GM12878 (cell line): ENCODE measurements at regions not wholly inside any gene's neighbourhood (a gene's known extent, or its start where the extent isn't known, plus 50 kb on each side); places are given as distances from the start of the nearest gene placed in this dataset.

Source experiments
- ATAC-seq: fragments of 200-7000 bp; cut with Tn5 transposase; 3 replicates; pipeline ENCODE4 v1.9.1; 2020; ENCODE audit warnings: mild to moderate bottlenecking, moderate library complexity
- BruUV-seq: library from RNA; stranded (reverse); fragments of 400-500 nt; replicated peaks from 2 replicates; lab custom pipeline; 2021; lab: Mats Ljungman, UMichigan
- CTCF ChIA-PET: fragments of 300-600 bp; sonication (Branson Sonifier 250); formaldehyde crosslinking; extraction: SDS; loops from one replicate; lab custom pipeline; 2021; ENCODE audit warnings: inconsistent platforms; lab: Yijun Ruan, JAX
- POLR2A ChIA-PET: fragments of 350-600 bp; formaldehyde crosslinking; extraction: SDS; loops from one replicate; lab custom pipeline; 2021; ENCODE audit warnings: inconsistent platforms; lab: Charles Lee
- RAD21 ChIA-PET: fragments of 300-600 bp; sonication (Branson Sonifier 250); formaldehyde crosslinking; loops from one replicate; lab custom pipeline; 2023; ENCODE audit warnings: antibody characterized with exemption; ENCODE audit not compliant: unreplicated experiment; lab: Charles Lee
- SMC1A ChIA-PET: fragments of 300-600 bp; sonication (Branson Sonifier 250); formaldehyde crosslinking; loops from one replicate; lab custom pipeline; 2023; ENCODE audit not compliant: unreplicated experiment, uncharacterized antibody; lab: Charles Lee
- DNase-seq: peaks from one replicate; pipeline ENCODE4 v3.0.0-alpha.2; 2011; ENCODE audit warnings: low read depth, low spot score
- FAIRE-seq: peaks from 3 replicates; lab custom pipeline; 2011; peaks lifted over from hg19 to GRCh38; lab: Jason Lieb, UNC
- H2AFZ ChIP-seq: 2 replicates; pipeline ENCODE4 v1.6.0; 2011; ENCODE audit warnings: low read depth, low read length, control low read depth; ENCODE audit not compliant: control insufficient read depth
- H3K27ac ChIP-seq: 2 replicates; pipeline ENCODE4 v1.5.1; 2011; ENCODE audit warnings: control low read depth; ENCODE audit not compliant: control insufficient read depth, insufficient read depth
- H3K27me3 ChIP-seq, 2 experiments: replicated peaks in 1 of 2; 2 replicates each; pipeline versions ENCODE4 v1.6.0 to v1.6.1; 2011; ENCODE audit warnings: low read length in 1 of 2; ENCODE audit not compliant: control insufficient read depth in 2 of 2, insufficient read depth in 2 of 2
- H3K36me3 ChIP-seq, 2 experiments: 2 replicates each; pipeline ENCODE4 v1.5.1; 2011; ENCODE audit warnings: low read length in 1 of 2; ENCODE audit not compliant: control insufficient read depth in 2 of 2, insufficient read depth in 2 of 2
- H3K4me1 ChIP-seq: 2 replicates; pipeline ENCODE4 v1.6.1; 2011; ENCODE audit warnings: mild to moderate bottlenecking, low read length, moderate library complexity, mixed read lengths; ENCODE audit not compliant: control insufficient read depth, insufficient read depth
- H3K4me2 ChIP-seq: 2 replicates; pipeline ENCODE4 v1.6.0; 2011; ENCODE audit warnings: control low read depth; ENCODE audit not compliant: control insufficient read depth, insufficient read depth
- H3K4me3 ChIP-seq: fragments of 200-600 bp; sonication (generic); 2 replicates; pipeline ENCODE4 v1.5.1; 2016
- H3K79me2 ChIP-seq: 2 replicates; pipeline ENCODE4 v1.6.0; 2011; ENCODE audit warnings: low read length; ENCODE audit not compliant: control insufficient read depth, insufficient read depth
- H3K9ac ChIP-seq: 2 replicates; pipeline ENCODE4 v1.8.0; 2011; ENCODE audit warnings: low read length, control low read depth, mixed read lengths; ENCODE audit not compliant: control insufficient read depth, insufficient read depth
- H3K9me3 ChIP-seq: replicated peaks from 3 replicates; pipeline ENCODE4 v1.5.1; 2011; ENCODE audit warnings: mild to moderate bottlenecking, low read length; ENCODE audit not compliant: control insufficient read depth, insufficient read depth
- H4K20me1 ChIP-seq: 2 replicates; pipeline ENCODE4 v1.6.0; 2011; ENCODE audit not compliant: control insufficient read depth, insufficient read depth
- EED ChIP-seq: sonication (generic); IDR thresholded peaks from 2 replicates; pipeline ENCODE4 v1.6.1; 2016; ENCODE audit warnings: antibody characterized with exemption, low read depth
- MEF2A ChIP-seq: IDR thresholded peaks from 2 replicates; pipeline ENCODE4 v1.6.1; 2011; ENCODE audit warnings: low read depth, mild to moderate bottlenecking, low read length, moderate library complexity; ENCODE audit not compliant: insufficient read depth
- MYB ChIP-seq: fragments of 150-350 bp; IDR thresholded peaks from 2 replicates; pipeline ENCODE4 v1.6.1; 2014; ENCODE audit warnings: mild to moderate bottlenecking, low read depth, low read length, borderline replicate concordance
- RAD51 ChIP-seq: fragments of 450-650 bp; IDR thresholded peaks from 2 replicates; pipeline ENCODE4 v1.6.1; 2016; ENCODE audit warnings: moderate library complexity, mild to moderate bottlenecking, inconsistent platforms
- SUZ12 ChIP-seq: fragments of 200-600 bp; sonication (generic); IDR thresholded peaks from one replicate; pipeline ENCODE4 v1.6.1; 2018; ENCODE audit warnings: antibody characterized with exemption, mild to moderate bottlenecking; ENCODE audit not compliant: unreplicated experiment
- TBL1XR1 ChIP-seq: IDR thresholded peaks from 2 replicates; pipeline ENCODE4 v1.6.1; 2012; ENCODE audit warnings: low read depth, low read length, improper control_type of control experiment
- TCF3 ChIP-seq: IDR thresholded peaks from 2 replicates; pipeline ENCODE4 v1.6.1; 2012; ENCODE audit warnings: low read depth, mild to moderate bottlenecking, low read length, borderline replicate concordance; ENCODE audit not compliant: insufficient read depth
- WRNIP1 ChIP-seq: IDR thresholded peaks from 2 replicates; pipeline ENCODE4 v1.6.1; 2011; ENCODE audit warnings: low read depth, low read length, improper control_type of control experiment, borderline replicate concordance
- ZBED1 ChIP-seq: IDR thresholded peaks from 2 replicates; pipeline ENCODE4 v1.6.1; 2016; ENCODE audit warnings: borderline replicate concordance
- ZNF217 ChIP-seq: fragments of 450-650 bp; IDR thresholded peaks from 2 replicates; pipeline ENCODE4 v1.6.1; 2017; ENCODE audit warnings: antibody characterized with exemption, mild to moderate bottlenecking
- WGBS: methylation state at CpG from one replicate; pipeline ENCODE4 v1.1.6; 2016; ENCODE audit warnings: low lambda C conversion rate; ENCODE audit not compliant: insufficient replicate concordance, insufficient coverage; ENCODE audit errors: missing lambda C conversion rate; 5-methylcytosine and 5-hydroxymethylcytosine counted together
- in situ Hi-C: fragments of 300-500 bp; cut with MboI; formaldehyde crosslinking; loops from 9 replicates; pipeline ENCODE4 v1.14.3; 2018; ENCODE audit warnings: mixed read lengths
- intact Hi-C: fragments of 100-400 bp; cut with micrococcal nuclease; formaldehyde crosslinking; loops from one replicate; pipeline ENCODE4 v1.14.2; 2022; ENCODE audit not compliant: unreplicated experiment
- TF ChIP-seq, protein P1 (sequence below): fragments of 450-650 bp; IDR thresholded peaks from 2 replicates; pipeline ENCODE4 v1.6.1; 2016; ENCODE audit warnings: mild to moderate bottlenecking
- TF ChIP-seq, protein P2 (sequence below): fragments of 450-650 bp; IDR thresholded peaks from 2 replicates; pipeline ENCODE4 v1.6.1; 2018; ENCODE audit warnings: borderline replicate concordance, mild to moderate bottlenecking; ENCODE audit not compliant: partially characterized antibody
- TF ChIP-seq, protein P3 (sequence below): fragments of 450-650 bp; IDR thresholded peaks from 2 replicates; pipeline ENCODE4 v1.6.1; 2017; ENCODE audit warnings: mild to moderate bottlenecking, low read depth, inconsistent platforms; ENCODE audit not compliant: poor library complexity, severe bottlenecking
- TF ChIP-seq, protein P4 (sequence below): fragments of 450-650 bp; IDR thresholded peaks from 2 replicates; pipeline ENCODE4 v1.6.1; 2016; ENCODE audit warnings: mild to moderate bottlenecking, moderate library complexity, borderline replicate concordance

DNA sequence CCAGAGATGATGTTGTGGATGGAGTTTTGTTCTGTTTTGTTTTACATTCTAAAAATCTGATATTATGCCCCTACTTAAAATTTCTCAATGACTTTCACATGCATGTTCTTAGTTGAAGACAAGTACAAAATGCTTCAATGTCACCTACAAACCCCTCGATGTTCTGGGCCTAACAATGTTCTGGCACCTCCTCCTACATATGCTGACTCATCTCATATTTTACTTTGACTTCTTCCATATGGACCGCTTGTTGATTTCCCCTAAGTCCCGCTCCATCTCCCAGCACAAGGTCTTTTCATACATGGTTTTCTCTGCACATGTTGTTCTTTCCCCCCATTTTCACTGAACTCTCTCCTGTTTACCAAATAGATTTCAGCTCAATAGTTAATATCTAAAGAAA is 441.4 kb downstream of the CNTN6 start:
- Histone ChIP-seq H3K9me3 (no peaks in the 10 kb centered on the region), H3K9ac (no peak overlapping the region), H3K27me3 (no peaks in the 10 kb centered on the region), H3K4me2 (no peak overlapping the region), H3K4me3 (no peak overlapping the region), H3K79me2 (no peaks in the 10 kb centered on the region), H4K20me1 (no peaks in the 10 kb centered on the region), H2AFZ (no peak overlapping the region), H3K27ac (no peak overlapping the region), H3K36me3 (no peaks in the 10 kb centered on the region), H3K4me1 (no peaks in the 10 kb centered on the region)
- 9% methylated on average over 3 of the region's 3 CpGs for WGBS
- POLR2A ChIA-PET = no interaction called here
- no peak for FAIRE-seq
- intact Hi-C loops = no loop called here
- DNase-seq = no peak
- ATAC-seq = no peak
- no TSS peak for BruUV-seq
- CTCF ChIA-PET = no interaction called here
- RAD21 ChIA-PET = no interaction called here
- in situ Hi-C loops = no loop called here
- SMC1A ChIA-PET = no interaction called here
- TF ChIP-seq ZNF217 (no peak), ZBED1 (no peak), SUZ12 (no peak), MYB (no peak), TCF3 (no peak), RAD51 (no peak), EED (no peak), WRNIP1 (no peak), TBL1XR1 (no peak), MEF2A (no peak)
- TF ChIP-seq, protein P1, sequence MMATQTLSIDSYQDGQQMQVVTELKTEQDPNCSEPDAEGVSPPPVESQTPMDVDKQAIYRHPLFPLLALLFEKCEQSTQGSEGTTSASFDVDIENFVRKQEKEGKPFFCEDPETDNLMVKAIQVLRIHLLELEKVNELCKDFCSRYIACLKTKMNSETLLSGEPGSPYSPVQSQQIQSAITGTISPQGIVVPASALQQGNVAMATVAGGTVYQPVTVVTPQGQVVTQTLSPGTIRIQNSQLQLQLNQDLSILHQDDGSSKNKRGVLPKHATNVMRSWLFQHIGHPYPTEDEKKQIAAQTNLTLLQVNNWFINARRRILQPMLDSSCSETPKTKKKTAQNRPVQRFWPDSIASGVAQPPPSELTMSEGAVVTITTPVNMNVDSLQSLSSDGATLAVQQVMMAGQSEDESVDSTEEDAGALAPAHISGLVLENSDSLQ = no peak
- TF ChIP-seq, protein P2, sequence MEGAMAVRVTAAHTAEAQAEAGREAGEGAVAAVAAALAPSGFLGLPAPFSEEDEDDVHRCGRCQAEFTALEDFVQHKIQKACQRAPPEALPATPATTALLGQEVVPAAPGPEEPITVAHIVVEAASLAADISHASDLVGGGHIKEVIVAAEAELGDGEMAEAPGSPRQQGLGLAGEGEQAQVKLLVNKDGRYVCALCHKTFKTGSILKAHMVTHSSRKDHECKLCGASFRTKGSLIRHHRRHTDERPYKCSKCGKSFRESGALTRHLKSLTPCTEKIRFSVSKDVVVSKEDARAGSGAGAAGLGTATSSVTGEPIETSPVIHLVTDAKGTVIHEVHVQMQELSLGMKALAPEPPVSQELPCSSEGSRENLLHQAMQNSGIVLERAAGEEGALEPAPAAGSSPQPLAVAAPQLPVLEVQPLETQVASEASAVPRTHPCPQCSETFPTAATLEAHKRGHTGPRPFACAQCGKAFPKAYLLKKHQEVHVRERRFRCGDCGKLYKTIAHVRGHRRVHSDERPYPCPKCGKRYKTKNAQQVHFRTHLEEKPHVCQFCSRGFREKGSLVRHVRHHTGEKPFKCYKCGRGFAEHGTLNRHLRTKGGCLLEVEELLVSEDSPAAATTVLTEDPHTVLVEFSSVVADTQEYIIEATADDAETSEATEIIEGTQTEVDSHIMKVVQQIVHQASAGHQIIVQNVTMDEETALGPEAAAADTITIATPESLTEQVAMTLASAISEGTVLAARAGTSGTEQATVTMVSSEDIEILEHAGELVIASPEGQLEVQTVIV = no peak
- TF ChIP-seq, protein P3, sequence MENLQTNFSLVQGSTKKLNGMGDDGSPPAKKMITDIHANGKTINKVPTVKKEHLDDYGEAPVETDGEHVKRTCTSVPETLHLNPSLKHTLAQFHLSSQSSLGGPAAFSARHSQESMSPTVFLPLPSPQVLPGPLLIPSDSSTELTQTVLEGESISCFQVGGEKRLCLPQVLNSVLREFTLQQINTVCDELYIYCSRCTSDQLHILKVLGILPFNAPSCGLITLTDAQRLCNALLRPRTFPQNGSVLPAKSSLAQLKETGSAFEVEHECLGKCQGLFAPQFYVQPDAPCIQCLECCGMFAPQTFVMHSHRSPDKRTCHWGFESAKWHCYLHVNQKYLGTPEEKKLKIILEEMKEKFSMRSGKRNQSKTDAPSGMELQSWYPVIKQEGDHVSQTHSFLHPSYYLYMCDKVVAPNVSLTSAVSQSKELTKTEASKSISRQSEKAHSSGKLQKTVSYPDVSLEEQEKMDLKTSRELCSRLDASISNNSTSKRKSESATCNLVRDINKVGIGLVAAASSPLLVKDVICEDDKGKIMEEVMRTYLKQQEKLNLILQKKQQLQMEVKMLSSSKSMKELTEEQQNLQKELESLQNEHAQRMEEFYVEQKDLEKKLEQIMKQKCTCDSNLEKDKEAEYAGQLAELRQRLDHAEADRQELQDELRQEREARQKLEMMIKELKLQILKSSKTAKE = no peak
- TF ChIP-seq, protein P4, sequence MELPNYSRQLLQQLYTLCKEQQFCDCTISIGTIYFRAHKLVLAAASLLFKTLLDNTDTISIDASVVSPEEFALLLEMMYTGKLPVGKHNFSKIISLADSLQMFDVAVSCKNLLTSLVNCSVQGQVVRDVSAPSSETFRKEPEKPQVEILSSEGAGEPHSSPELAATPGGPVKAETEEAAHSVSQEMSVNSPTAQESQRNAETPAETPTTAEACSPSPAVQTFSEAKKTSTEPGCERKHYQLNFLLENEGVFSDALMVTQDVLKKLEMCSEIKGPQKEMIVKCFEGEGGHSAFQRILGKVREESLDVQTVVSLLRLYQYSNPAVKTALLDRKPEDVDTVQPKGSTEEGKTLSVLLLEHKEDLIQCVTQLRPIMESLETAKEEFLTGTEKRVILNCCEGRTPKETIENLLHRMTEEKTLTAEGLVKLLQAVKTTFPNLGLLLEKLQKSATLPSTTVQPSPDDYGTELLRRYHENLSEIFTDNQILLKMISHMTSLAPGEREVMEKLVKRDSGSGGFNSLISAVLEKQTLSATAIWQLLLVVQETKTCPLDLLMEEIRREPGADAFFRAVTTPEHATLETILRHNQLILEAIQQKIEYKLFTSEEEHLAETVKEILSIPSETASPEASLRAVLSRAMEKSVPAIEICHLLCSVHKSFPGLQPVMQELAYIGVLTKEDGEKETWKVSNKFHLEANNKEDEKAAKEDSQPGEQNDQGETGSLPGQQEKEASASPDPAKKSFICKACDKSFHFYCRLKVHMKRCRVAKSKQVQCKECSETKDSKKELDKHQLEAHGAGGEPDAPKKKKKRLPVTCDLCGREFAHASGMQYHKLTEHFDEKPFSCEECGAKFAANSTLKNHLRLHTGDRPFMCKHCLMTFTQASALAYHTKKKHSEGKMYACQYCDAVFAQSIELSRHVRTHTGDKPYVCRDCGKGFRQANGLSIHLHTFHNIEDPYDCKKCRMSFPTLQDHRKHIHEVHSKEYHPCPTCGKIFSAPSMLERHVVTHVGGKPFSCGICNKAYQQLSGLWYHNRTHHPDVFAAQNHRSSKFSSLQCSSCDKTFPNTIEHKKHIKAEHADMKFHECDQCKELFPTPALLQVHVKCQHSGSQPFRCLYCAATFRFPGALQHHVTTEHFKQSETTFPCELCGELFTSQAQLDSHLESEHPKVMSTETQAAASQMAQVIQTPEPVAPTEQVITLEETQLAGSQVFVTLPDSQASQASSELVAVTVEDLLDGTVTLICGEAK = no peak
